Duodenal mucosa (tissue), 2 donors: ENCODE measurements at regions not wholly inside any gene's neighbourhood (a gene's known extent, or its start where the extent isn't known, plus 50 kb on each side); places are given as distances from the start of the nearest gene placed in this dataset.
"Not testable (repeated sequence)": the region's sequence is repeated elsewhere in the genome, so short reads cannot be mapped to it uniquely, and the experiment has no call there.

Experiments used
- H3K27ac ChIP-seq: one replicate; pipeline ENCODE4 v1.7.0; 2013; ENCODE audit warnings: low read depth, low read length
- H3K27me3 ChIP-seq, 2 donors: one replicate each; pipeline ENCODE4 v1.7.0; 2013; ENCODE audit warnings: low read length in 2 of 2, control low read depth in 1 of 2; ENCODE audit not compliant: insufficient read depth in 2 of 2, control insufficient read depth in 1 of 2
- H3K36me3 ChIP-seq, 2 donors: one replicate each; pipeline ENCODE4 v1.7.0; 2013; ENCODE audit warnings: low read length in 2 of 2, control low read depth in 1 of 2; ENCODE audit not compliant: insufficient read depth in 2 of 2, control insufficient read depth in 1 of 2
- H3K4me1 ChIP-seq, 2 donors: one replicate each; pipeline ENCODE4 v1.7.0; 2013; ENCODE audit warnings: low read length in 2 of 2, control low read depth in 1 of 2; ENCODE audit not compliant: insufficient read depth in 2 of 2, control insufficient read depth in 1 of 2
- H3K4me3 ChIP-seq, 2 donors: one replicate each; pipeline ENCODE4 v1.7.0; 2013; ENCODE audit warnings: low read length in 2 of 2, low read depth in 1 of 2
- H3K9ac ChIP-seq, 2 donors: one replicate each; pipeline ENCODE4 v1.7.0; 2013; ENCODE audit warnings: low read length in 2 of 2, low read depth in 1 of 2
- H3K9me3 ChIP-seq, 2 donors: one replicate each; pipeline ENCODE4 v1.7.0; 2013; ENCODE audit warnings: low read length in 2 of 2, control low read depth in 1 of 2; ENCODE audit not compliant: control insufficient read depth in 1 of 2

- Histone ChIP-seq H3K9ac (no peak overlapping the region), H3K4me3 (no peak overlapping the region), H3K27me3 (no peaks in the 10 kb centered on the region), H3K4me1 (no peaks in the 10 kb centered on the region), H3K27ac (no peak overlapping the region), H3K36me3 (no peaks in the 10 kb centered on the region), H3K9me3 (no peaks in the 10 kb centered on the region)
These were observed 1898.4 kb upstream of the CELF4 start for GRCh38 chr18:39464006-39464405.

GRCh38 chr18:39462436-39462835, 1896.8 kb upstream of the CELF4 start:
- no peak overlapping the region for H3K27ac ChIP-seq
- H3K9ac ChIP-seq, result no peak overlapping the region
- H3K4me3 ChIP-seq, result no peak overlapping the region
- no peaks in the 10 kb centered on the region for H3K9me3 ChIP-seq
- no peaks in the 10 kb centered on the region for H3K4me1 ChIP-seq
- no peaks in the 10 kb centered on the region for H3K36me3 ChIP-seq
- H3K27me3 ChIP-seq, result no peaks in the 10 kb centered on the region

GRCh38 chr18:39460136-39460535, 1894.5 kb upstream of the CELF4 start:
- Histone ChIP-seq H3K27me3 (no peaks in the 10 kb centered on the region), H3K9ac (no peak overlapping the region), H3K27ac (no peak overlapping the region), H3K4me3 (no peak overlapping the region), H3K36me3 (no peaks in the 10 kb centered on the region), H3K9me3 (no peaks in the 10 kb centered on the region), H3K4me1 (no peaks in the 10 kb centered on the region)

GRCh38 chr18:39455285-39455684, 1889.7 kb upstream of the CELF4 start:
- Histone ChIP-seq H3K4me3 (no peak overlapping the region), H3K4me1 (peaks cover 0 to 7% of the 10 kb centered on the region in 2 donors), H3K27me3 (no peaks in the 10 kb centered on the region), H3K36me3 (no peaks in the 10 kb centered on the region), H3K9me3 (no peaks in the 10 kb centered on the region), H3K9ac (no peak overlapping the region), H3K27ac (no peak overlapping the region)

- Histone ChIP-seq H3K36me3 (no peaks in the 10 kb centered on the region), H3K9ac (no peak overlapping the region), H3K27me3 (no peaks in the 10 kb centered on the region), H3K27ac (no peak overlapping the region), H3K9me3 (no peaks in the 10 kb centered on the region), H3K4me3 (no peak overlapping the region), H3K4me1 (peaks cover 0 to 7% of the 10 kb centered on the region in 2 donors)
These were observed 1889.3 kb upstream of the CELF4 start for GRCh38 chr18:39454866-39455265.

GRCh38 chr18:39453882-39454281, 1888.3 kb upstream of the CELF4 start:
- Histone ChIP-seq H3K27me3 (no peaks in the 10 kb centered on the region), H3K4me3 (peak overlapping the region; percentile 44 to 53), H3K9me3 (no peaks in the 10 kb centered on the region), H3K9ac (no peak overlapping the region), H3K36me3 (no peaks in the 10 kb centered on the region), H3K4me1 (peaks cover 0 to 7% of the 10 kb centered on the region in 2 donors), H3K27ac (no peak overlapping the region)

- H3K36me3 ChIP-seq, result no peaks in the 10 kb centered on the region
- no peaks in the 10 kb centered on the region for H3K27me3 ChIP-seq
- H3K4me3 ChIP-seq, result peak overlapping the region; percentile 44 to 53
- H3K27ac ChIP-seq, result no peak overlapping the region
- peaks cover 0 to 7% of the 10 kb centered on the region in 2 donors for H3K4me1 ChIP-seq
- no peak overlapping the region for H3K9ac ChIP-seq
- no peaks in the 10 kb centered on the region for H3K9me3 ChIP-seq
These were observed 1887.8 kb upstream of the CELF4 start for GRCh38 chr18:39453356-39453755.

GRCh38 chr18:39450958-39451357, 1885.4 kb upstream of the CELF4 start:
- no peaks in the 10 kb centered on the region for H3K36me3 ChIP-seq
- no peak overlapping the region for H3K27ac ChIP-seq
- H3K9ac ChIP-seq, result no peak overlapping the region
- no peak overlapping the region for H3K4me3 ChIP-seq
- H3K4me1 ChIP-seq, result peaks cover 0 to 7% of the 10 kb centered on the region in 2 donors
- H3K9me3 ChIP-seq, result no peaks in the 10 kb centered on the region
- H3K27me3 ChIP-seq, result no peaks in the 10 kb centered on the region

GRCh38 chr18:39449566-39449965, 1884.0 kb upstream of the CELF4 start:
- no peaks in the 10 kb centered on the region for H3K9me3 ChIP-seq
- no peaks in the 10 kb centered on the region for H3K27me3 ChIP-seq
- no peak overlapping the region for H3K4me3 ChIP-seq
- H3K4me1 ChIP-seq, result peaks cover 0 to 7% of the 10 kb centered on the region in 2 donors
- no peak overlapping the region for H3K9ac ChIP-seq
- no peak overlapping the region for H3K27ac ChIP-seq
- no peaks in the 10 kb centered on the region for H3K36me3 ChIP-seq

GRCh38 chr18:39448942-39449341, 1883.3 kb upstream of the CELF4 start:
- Histone ChIP-seq H3K4me3 (no peak overlapping the region), H3K27me3 (no peaks in the 10 kb centered on the region)

GRCh38 chr18:39444957-39445356, 1879.4 kb upstream of the CELF4 start:
- not testable (repeated sequence) for H3K27ac ChIP-seq, H3K4me3 ChIP-seq, H3K9me3 ChIP-seq, H3K36me3 ChIP-seq, H3K9ac ChIP-seq, H3K4me1 ChIP-seq, H3K27me3 ChIP-seq

More at GRCh38 chr18:39448942-39449341, 1883.3 kb upstream of the CELF4 start:
- Histone ChIP-seq H3K9ac (no peak overlapping the region), H3K4me1 (peaks cover 0 to 6% of the 10 kb centered on the region in 2 donors), H3K9me3 (no peaks in the 10 kb centered on the region), H3K27ac (no peak overlapping the region), H3K36me3 (no peaks in the 10 kb centered on the region)
